OCI-LY7 (cell line): ENCODE measurements at regions not wholly inside any gene's neighbourhood (a gene's known extent, or its start where the extent isn't known, plus 50 kb on each side); places are given as distances from the start of the nearest gene placed in this dataset.

Source experiments
- EZH2phosphoT487 ChIP-seq: fragments of 200-600 bp; sonication (generic); IDR thresholded peaks from 2 replicates; pipeline ENCODE4 v1.6.1; 2018; ENCODE audit warnings: low read depth, borderline replicate concordance, mild to moderate bottlenecking, mixed run types, antibody characterized with exemption, low read length, moderate library complexity, mixed read lengths
- TF ChIP-seq, protein P1 (sequence below): fragments of 200-600 bp; sonication (generic); conservative IDR thresholded peaks from 2 replicates; pipeline ENCODE4 v1.5.1; 2014; ENCODE audit warnings: mild to moderate bottlenecking, antibody characterized with exemption, low read length, moderate library complexity, mixed read lengths

DNA sequence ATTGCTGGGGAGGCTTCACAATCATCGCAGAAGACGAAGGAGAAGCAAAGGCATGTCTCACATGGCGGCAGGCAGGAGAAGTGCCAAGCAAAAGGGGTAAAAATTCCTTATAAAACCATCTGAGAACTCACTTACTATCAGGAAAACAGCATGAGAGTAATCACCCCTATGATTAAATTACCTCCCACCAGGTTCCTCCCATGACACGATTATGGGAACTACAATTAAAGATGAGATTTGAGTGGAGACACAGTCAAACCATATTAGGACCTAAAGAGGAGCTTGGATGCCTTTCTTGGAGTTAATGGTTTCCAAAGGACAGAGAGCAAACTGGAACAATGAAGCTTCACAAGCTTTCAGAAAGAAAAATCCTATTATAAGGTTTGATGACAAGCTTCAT lies 168.4 kb upstream of the SMARCAD1 start:
- TF ChIP-seq, protein P1, sequence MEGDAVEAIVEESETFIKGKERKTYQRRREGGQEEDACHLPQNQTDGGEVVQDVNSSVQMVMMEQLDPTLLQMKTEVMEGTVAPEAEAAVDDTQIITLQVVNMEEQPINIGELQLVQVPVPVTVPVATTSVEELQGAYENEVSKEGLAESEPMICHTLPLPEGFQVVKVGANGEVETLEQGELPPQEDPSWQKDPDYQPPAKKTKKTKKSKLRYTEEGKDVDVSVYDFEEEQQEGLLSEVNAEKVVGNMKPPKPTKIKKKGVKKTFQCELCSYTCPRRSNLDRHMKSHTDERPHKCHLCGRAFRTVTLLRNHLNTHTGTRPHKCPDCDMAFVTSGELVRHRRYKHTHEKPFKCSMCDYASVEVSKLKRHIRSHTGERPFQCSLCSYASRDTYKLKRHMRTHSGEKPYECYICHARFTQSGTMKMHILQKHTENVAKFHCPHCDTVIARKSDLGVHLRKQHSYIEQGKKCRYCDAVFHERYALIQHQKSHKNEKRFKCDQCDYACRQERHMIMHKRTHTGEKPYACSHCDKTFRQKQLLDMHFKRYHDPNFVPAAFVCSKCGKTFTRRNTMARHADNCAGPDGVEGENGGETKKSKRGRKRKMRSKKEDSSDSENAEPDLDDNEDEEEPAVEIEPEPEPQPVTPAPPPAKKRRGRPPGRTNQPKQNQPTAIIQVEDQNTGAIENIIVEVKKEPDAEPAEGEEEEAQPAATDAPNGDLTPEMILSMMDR: no peak
- TF ChIP-seq EZH2phosphoT487: no peak
